C4-2B (cell line): ENCODE measurements at regions not wholly inside any gene's neighbourhood (a gene's known extent, or its start where the extent isn't known, plus 50 kb on each side); places are given as distances from the start of the nearest gene placed in this dataset.

ENCODE experiments used
- H3K27ac ChIP-seq: fragments of 450-650 bp; 2 replicates; pipeline ENCODE4 v1.5.1; 2017
- ZFX ChIP-seq: fragments of 450-650 bp; IDR thresholded peaks from 2 replicates; pipeline ENCODE4 v1.6.1; 2017
- TF ChIP-seq, protein P1 (sequence below): fragments of 450-650 bp; conservative IDR thresholded peaks from 2 replicates; pipeline ENCODE4 v1.5.1; 2017; ENCODE audit warnings: mild to moderate bottlenecking

DNA sequence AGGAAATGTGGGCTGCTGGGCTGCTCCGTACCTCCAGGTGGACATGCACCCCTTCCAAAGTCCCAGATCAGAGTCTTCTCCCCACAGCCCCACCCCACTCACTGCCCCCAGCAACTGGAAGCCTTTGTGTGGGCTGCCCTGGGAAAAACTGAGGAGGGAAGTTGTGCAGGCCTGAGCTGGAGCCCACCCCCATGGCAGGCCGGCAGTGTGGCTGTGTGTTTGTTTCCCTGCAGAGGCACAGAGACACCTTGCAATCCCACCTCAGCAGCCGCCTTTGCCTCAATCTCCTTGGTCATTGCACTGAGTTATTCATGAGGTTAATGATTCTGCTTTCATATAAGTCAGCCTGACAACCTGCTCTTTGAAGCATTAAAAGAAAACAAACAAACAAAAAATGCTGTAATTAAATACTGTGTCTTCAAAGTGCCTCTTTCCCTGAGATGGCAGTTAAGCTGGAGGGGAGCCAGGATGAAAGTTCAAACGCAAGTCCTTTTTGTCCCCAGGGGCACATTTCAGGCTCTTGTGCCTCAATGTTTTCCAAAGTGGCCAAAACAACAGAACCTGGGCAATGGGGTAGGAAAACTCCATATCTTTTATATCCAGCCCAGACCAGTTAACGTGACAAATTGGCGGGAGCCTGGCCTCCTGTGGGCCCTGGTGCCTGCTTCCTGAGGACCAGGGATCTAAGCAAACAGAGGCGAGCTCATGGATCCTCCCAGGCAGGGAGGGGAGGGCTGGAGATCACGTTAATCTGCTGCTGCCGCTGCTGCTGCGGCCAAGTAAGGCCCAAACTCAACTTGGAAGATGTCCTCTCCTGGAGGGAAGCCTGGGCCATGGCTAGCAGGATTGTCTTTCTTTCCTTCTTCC is 51.9 kb upstream of the TSPAN11 start:
- TF ChIP-seq ZFX = peak; percentile 24; the same call in 1 of the 2 replicates
- TF ChIP-seq, protein P1, sequence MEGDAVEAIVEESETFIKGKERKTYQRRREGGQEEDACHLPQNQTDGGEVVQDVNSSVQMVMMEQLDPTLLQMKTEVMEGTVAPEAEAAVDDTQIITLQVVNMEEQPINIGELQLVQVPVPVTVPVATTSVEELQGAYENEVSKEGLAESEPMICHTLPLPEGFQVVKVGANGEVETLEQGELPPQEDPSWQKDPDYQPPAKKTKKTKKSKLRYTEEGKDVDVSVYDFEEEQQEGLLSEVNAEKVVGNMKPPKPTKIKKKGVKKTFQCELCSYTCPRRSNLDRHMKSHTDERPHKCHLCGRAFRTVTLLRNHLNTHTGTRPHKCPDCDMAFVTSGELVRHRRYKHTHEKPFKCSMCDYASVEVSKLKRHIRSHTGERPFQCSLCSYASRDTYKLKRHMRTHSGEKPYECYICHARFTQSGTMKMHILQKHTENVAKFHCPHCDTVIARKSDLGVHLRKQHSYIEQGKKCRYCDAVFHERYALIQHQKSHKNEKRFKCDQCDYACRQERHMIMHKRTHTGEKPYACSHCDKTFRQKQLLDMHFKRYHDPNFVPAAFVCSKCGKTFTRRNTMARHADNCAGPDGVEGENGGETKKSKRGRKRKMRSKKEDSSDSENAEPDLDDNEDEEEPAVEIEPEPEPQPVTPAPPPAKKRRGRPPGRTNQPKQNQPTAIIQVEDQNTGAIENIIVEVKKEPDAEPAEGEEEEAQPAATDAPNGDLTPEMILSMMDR = no peak

DNA sequence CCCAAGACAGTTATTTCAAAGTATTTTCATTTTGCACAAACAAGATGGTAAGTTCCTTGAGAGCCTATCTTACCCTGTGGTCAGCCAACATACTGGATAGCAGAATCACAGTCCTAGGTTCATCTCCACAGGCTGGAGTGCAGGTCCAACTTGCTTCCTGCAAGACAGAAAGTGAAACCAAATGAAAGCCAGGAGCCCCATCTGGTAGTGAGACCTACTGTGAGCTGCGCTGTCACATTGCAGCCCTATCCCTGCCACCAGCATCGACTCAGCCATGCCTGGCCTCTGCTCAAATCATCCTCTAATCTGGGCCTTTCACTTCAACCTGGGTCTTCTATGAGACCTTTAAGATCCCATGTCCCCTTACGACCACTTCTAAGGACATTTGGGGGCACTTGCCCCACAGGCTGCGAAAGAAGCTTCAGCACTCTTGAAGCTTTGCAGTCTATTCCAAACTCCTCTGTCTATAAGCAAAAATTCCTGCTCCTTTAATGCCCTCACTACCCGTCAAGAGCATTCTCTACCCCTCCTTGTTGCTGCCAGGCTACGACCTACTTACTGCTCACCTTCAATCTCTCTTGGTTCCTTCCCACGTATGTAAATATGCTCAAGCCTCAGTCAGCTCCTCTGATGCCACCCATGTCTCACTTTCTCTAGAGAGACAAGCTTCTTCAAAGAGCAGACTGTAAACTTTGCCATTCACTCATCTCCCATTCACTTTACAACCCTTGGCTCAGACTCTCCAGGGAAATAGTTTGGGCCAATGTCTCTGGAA is 55.9 kb upstream of the TSPAN11 start:
- TF ChIP-seq, protein P1 = no peak
- TF ChIP-seq ZFX = no peak
- H3K27ac ChIP-seq = no peak overlapping the region

More for the DNA sequence above, 51.9 kb upstream of the TSPAN11 start:
- H3K27ac ChIP-seq = peak overlapping the region; percentile 54

DNA sequence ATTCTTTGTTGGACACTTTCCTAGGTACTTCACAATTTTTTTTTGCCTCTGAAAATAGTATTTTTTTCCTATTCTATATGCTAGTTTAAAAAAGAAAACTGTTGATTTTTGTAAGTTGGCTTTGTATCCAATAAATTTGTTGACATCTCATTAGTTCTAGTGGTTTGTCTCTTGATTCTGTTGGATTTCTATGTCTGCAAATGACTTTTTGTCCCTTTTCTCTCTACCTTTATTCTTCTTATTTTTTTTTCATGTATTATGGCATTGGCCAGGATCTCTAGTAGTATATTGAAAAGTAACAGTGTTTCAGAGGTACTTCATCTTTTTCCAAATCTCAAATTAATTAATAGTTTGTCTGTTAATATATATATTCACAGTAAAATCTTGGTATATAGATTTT is 59.1 kb upstream of the TSPAN11 start:
- TF ChIP-seq, protein P1 = no peak
- TF ChIP-seq ZFX = no peak

DNA sequence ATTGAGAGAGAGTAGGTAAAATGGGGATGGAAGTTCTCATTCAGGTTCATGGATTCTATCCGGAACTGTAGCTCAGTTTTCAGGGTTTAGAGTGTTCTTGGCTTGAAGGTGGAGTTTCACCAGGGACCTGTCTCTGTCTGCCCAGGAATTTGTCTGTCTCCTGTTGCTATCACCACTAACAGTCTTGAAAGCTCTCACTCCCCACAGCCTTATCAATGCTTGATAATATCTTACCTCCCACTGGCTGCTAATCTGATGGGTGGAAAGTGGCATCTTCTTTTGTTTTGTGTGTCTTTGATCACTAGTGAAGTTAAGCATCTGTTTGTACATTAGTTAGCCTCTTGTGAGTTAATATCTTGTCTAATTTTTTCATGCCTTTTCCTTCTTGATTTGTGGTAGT is 60.3 kb upstream of the TSPAN11 start:
- no peak overlapping the region for H3K27ac ChIP-seq
- TF ChIP-seq, protein P1 = no peak
- TF ChIP-seq ZFX = no peak

More for the DNA sequence above, 59.1 kb upstream of the TSPAN11 start:
- H3K27ac ChIP-seq = no peak overlapping the region

DNA sequence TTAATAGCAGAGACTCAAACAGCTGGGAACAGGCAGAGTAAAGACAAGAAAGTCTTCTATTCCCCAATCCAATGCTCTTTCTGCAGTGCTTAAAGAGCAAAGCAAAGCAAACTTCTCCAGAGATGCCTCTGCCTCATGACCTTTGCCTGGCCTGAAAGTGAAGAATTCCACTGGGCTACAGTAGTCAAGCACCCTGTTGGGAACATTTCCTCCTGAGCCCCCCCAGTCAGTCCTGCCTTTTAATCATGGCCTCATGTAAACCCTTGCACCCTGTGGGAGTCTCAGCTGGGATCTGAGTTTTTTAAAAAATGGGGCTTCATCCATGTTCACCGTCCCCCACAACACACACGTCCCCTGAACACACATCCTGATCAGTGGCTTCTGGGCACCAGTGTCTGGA is 62.7 kb upstream of the TSPAN11 start:
- no peak overlapping the region for H3K27ac ChIP-seq
- TF ChIP-seq, protein P1 = no peak
- no peak for TF ChIP-seq ZFX

DNA sequence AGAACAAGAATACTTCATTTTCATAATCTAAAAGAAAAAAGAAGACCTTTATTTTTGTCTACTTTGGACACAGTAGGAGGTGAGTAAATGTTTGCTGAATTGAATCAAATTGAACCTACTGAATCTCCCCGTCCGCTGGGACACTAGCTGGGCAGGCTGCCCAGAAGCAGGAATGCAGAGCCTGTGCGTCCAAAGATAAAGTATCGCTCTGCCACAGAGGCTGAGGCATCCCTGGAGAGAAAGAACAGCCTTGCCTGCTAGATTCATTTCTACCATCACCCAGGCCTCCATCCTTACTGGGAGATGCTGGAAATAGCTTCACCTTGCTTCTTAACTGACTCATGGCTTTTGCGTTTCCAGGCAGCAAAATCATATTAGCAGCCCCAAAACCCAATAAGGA is 64.1 kb upstream of the TSPAN11 start:
- no peak for TF ChIP-seq ZFX
- TF ChIP-seq, protein P1 = no peak
- no peak overlapping the region for H3K27ac ChIP-seq

DNA sequence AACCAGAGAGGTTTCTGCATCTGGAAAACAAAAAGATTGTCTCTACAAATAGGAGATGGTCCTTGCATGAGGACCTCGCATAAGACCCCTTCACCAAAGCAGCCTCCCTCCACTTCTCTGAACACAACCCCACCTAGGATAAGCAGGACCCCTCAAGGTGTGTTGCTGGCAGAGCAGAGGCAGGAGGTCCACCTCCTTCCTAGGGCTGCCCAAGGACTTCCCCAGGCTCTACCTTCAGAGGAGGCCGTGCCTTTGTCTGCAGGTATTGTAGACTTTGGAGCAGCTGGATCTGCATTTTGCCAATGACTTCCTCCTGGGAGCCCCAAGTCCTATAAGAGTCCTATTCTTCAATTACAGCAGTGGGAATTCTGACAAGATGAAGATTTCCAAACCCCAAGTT is 67.3 kb upstream of the TSPAN11 start:
- TF ChIP-seq, protein P1 = no peak
- TF ChIP-seq ZFX = no peak
- no peak overlapping the region for H3K27ac ChIP-seq
